Suprapubic skin (tissue), 4 donors: ENCODE measurements at regions not wholly inside any gene's neighbourhood (a gene's known extent, or its start where the extent isn't known, plus 50 kb on each side); places are given as distances from the start of the nearest gene placed in this dataset.

Experiments
- DNase-seq, 2 donors: peaks; one replicate each; pipeline ENCODE4 v3.0.0-alpha.2; 2019; ENCODE audit warnings: low spot score in 2 of 2
- H3K27ac ChIP-seq: fragments of 200-600 bp; sonication (generic); one replicate; pipeline ENCODE4 v1.5.1; 2019
- H3K27me3 ChIP-seq: fragments of 200-600 bp; sonication (generic); one replicate; pipeline ENCODE4 v1.5.1; 2019
- H3K36me3 ChIP-seq: fragments of 200-600 bp; sonication (generic); one replicate; pipeline ENCODE4 v1.5.1; 2019
- H3K4me1 ChIP-seq: fragments of 200-600 bp; sonication (generic); one replicate; pipeline ENCODE4 v1.5.1; 2019
- H3K4me3 ChIP-seq: fragments of 200-600 bp; sonication (generic); one replicate; pipeline ENCODE4 v1.5.1; 2019; ENCODE audit warnings: mild to moderate bottlenecking
- H3K9me3 ChIP-seq: fragments of 200-600 bp; sonication (generic); one replicate; pipeline ENCODE4 v1.5.1; 2019
- EP300 ChIP-seq: sonication (generic); formaldehyde crosslinking; IDR thresholded peaks from one replicate; pipeline ENCODE4 v1.6.1; 2017; ENCODE audit warnings: antibody characterized with exemption
- POLR2A ChIP-seq, 2 donors: fragments of 450-650 bp; IDR thresholded peaks; one replicate each; pipeline ENCODE4 v1.6.1; 2017; ENCODE audit warnings: antibody characterized with exemption in 2 of 2, mild to moderate bottlenecking in 2 of 2, moderate library complexity in 2 of 2
- POLR2AphosphoS5 ChIP-seq, 3 donors: sonication (generic); formaldehyde crosslinking; IDR thresholded peaks; one replicate each; pipeline ENCODE4 v1.6.1; 2017; ENCODE audit warnings: antibody characterized with exemption in 3 of 3
- WGBS: methylation state at CpG from one replicate; pipeline ENCODE4 v1.1.5; 2018; 5-methylcytosine and 5-hydroxymethylcytosine counted together
- TF ChIP-seq, protein P1 (sequence below), 2 donors: fragments of 200-600 bp in 1 of 2; fragments of 450-650 bp in 1 of 2; sonication (generic) in 1 of 2; IDR thresholded peaks; one replicate each; pipeline ENCODE4 v1.5.1; 2016 to 2019; ENCODE audit warnings: antibody characterized with exemption in 2 of 2, mild to moderate bottlenecking in 1 of 2, moderate library complexity in 1 of 2

DNA sequence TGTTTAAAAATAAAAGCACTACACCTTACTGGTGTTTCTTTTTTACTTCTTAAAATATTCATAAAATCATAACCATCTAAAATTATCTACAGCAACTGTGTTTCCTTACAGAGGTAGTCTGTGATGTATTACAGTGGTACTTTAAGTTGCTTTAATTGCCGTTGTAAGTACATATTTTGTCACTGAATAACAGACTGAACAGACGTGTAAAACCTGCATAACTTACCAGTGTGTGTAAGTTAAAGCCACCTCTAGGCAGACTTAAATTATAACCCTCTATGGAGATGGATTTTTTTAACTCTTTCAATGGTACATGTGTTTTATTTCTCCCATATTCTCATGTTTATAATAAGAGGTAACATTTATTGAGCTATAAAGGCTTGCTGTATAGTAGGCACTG is 166.8 kb downstream of the NR4A2 start:
- 43% methylated on average over 2 of the region's 2 CpGs for WGBS
- no peaks in the 10 kb centered on the region for H3K4me1 ChIP-seq
- H3K36me3 ChIP-seq: no peaks in the 10 kb centered on the region
- TF ChIP-seq, protein P1, sequence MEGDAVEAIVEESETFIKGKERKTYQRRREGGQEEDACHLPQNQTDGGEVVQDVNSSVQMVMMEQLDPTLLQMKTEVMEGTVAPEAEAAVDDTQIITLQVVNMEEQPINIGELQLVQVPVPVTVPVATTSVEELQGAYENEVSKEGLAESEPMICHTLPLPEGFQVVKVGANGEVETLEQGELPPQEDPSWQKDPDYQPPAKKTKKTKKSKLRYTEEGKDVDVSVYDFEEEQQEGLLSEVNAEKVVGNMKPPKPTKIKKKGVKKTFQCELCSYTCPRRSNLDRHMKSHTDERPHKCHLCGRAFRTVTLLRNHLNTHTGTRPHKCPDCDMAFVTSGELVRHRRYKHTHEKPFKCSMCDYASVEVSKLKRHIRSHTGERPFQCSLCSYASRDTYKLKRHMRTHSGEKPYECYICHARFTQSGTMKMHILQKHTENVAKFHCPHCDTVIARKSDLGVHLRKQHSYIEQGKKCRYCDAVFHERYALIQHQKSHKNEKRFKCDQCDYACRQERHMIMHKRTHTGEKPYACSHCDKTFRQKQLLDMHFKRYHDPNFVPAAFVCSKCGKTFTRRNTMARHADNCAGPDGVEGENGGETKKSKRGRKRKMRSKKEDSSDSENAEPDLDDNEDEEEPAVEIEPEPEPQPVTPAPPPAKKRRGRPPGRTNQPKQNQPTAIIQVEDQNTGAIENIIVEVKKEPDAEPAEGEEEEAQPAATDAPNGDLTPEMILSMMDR (IDR thresholded peaks at IDR 0.05): no peak
- TF ChIP-seq POLR2AphosphoS5 (IDR thresholded peaks at IDR 0.05) (no peak), POLR2A (IDR thresholded peaks at IDR 0.05) (no peak), EP300 (no peak)
- DNase-seq: no peak
- H3K27me3 ChIP-seq: no peaks in the 10 kb centered on the region
- H3K4me3 ChIP-seq: no peak overlapping the region
- no peaks in the 10 kb centered on the region for H3K9me3 ChIP-seq
- no peak overlapping the region for H3K27ac ChIP-seq

DNA sequence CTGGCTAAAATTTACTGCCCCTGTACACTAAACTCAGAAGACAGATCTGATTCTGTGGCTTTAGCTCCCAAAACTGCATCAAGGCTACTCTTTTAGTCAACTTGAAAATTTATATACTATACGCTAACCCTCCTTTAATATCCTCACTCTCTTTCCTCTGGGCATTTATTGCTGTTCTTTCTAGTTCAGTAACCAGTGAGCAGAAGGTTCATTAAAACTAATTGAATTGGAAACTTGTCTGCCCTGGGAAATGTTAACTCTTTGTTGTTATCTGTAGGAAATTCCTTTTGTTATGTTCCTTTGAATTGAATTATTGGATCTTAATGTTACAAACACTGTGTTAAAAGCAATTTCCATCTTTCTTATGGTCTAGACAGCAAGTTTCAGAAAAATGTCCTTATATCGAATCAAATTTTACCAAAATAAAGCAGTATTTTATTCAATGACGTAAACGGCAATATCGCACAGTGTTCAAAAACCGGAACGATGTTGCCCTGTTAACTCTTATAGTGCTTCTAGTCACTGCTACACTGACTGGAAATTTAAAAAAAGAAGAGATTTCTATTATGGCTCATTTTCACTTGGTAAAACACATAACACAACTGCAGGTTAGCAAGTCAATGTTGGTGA is 168.3 kb downstream of the NR4A2 start:
- no peaks in the 10 kb centered on the region for H3K36me3 ChIP-seq
- 88% methylated on average over 7 of the region's 7 CpGs for WGBS
- no peak overlapping the region for H3K27ac ChIP-seq
- H3K9me3 ChIP-seq: no peaks in the 10 kb centered on the region
- no peaks in the 10 kb centered on the region for H3K4me1 ChIP-seq
- no peak for TF ChIP-seq EP300
- no peak for TF ChIP-seq POLR2A (IDR thresholded peaks at IDR 0.05)
- TF ChIP-seq, protein P1 (IDR thresholded peaks at IDR 0.05): no peak
- TF ChIP-seq POLR2AphosphoS5 (IDR thresholded peaks at IDR 0.05): no peak
- no peaks in the 10 kb centered on the region for H3K27me3 ChIP-seq
- no peak for DNase-seq
- no peak overlapping the region for H3K4me3 ChIP-seq

DNA sequence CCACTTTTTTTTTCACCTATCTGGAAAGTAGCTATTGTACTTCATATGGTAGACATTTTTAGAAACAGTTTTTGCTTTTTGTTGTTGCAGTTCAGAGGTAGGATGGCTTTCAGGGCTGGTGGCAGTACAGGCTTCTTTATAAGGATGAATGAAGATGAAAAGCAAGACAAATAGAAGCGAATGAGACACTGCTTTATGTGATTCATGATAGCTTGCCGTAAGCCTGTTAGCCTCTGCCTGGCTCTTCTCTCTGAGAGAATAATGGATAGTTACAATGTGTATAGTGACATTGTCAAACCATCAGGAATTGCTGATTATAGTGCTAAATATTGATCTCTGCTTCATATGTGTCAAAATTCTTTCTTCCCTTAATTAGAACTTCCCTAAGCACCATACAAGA is 173.7 kb downstream of the NR4A2 start:
- no peak overlapping the region for H3K4me3 ChIP-seq
- TF ChIP-seq, protein P1 (IDR thresholded peaks at IDR 0.05): no peak
- TF ChIP-seq POLR2A (IDR thresholded peaks at IDR 0.05) (no peak), EP300 (no peak), POLR2AphosphoS5 (IDR thresholded peaks at IDR 0.05) (no peak)
- no peaks in the 10 kb centered on the region for H3K9me3 ChIP-seq
- DNase-seq: no peak
- H3K27me3 ChIP-seq: no peaks in the 10 kb centered on the region
- no peak overlapping the region for H3K27ac ChIP-seq
- 73% methylated on average over 2 of the region's 2 CpGs for WGBS
- H3K36me3 ChIP-seq: no peaks in the 10 kb centered on the region
- H3K4me1 ChIP-seq: no peaks in the 10 kb centered on the region

DNA sequence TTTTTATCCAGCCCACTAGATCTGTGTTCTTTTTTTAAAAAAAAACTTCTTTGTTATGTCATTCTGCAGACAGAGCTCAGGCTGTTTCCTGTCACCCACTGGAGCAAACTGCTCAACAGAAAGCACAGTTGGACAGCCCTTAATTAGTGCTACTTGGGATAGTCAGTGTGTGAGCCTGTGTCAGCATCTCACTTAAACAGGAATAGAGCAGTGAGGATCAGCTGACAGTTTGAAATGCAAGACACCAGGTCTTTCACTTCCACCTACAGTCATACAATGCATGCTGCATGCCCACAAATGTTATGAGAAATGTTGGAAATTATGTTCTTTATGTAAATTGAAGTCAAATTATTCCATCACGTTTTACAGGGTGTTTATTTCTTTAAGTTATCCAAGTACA is 174.9 kb downstream of the NR4A2 start:
- Histone ChIP-seq H3K27me3 (no peaks in the 10 kb centered on the region), H3K4me1 (no peaks in the 10 kb centered on the region), H3K9me3 (no peaks in the 10 kb centered on the region), H3K36me3 (no peaks in the 10 kb centered on the region), H3K27ac (no peak overlapping the region), H3K4me3 (no peak overlapping the region)
- 44% methylated on average over 1 of the region's 1 CpG for WGBS
- TF ChIP-seq EP300 (no peak), POLR2A (IDR thresholded peaks at IDR 0.05) (no peak), POLR2AphosphoS5 (IDR thresholded peaks at IDR 0.05) (no peak)
- TF ChIP-seq, protein P1 (IDR thresholded peaks at IDR 0.05): no peak
- no peak for DNase-seq

DNA sequence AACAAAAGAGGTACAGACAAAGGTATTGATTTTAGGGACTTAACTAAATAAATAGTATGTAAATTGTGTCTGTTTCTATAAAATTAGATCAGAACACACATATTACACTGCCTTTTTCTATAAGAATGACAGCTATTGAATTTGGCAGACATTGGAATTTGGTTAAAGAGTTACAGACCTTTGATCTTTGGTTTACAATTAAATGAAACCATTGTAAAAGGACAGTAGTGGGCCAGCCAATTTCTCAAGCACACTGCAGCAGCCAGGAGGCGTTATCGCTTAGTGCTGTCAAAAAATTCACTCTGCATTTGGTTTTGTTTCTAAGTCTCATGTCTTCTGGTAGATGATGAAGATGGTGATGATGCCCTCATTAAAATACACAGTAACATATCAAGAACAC is 175.9 kb downstream of the NR4A2 start:
- Histone ChIP-seq H3K27ac (no peak overlapping the region), H3K4me1 (no peaks in the 10 kb centered on the region), H3K36me3 (no peaks in the 10 kb centered on the region), H3K4me3 (no peak overlapping the region), H3K9me3 (no peaks in the 10 kb centered on the region), H3K27me3 (no peaks in the 10 kb centered on the region)
- DNase-seq: no peak
- 64% methylated on average over 2 of the region's 2 CpGs for WGBS
- TF ChIP-seq POLR2A (IDR thresholded peaks at IDR 0.05) (no peak), EP300 (no peak), POLR2AphosphoS5 (IDR thresholded peaks at IDR 0.05) (no peak)
- TF ChIP-seq, protein P1 (IDR thresholded peaks at IDR 0.05): no peak
